Bone marrow (tissue), 2 donors: ENCODE measurements at regions not wholly inside any gene's neighbourhood (a gene's known extent, or its start where the extent isn't known, plus 50 kb on each side); places are given as distances from the start of the nearest gene placed in this dataset.

Experiments used
- DNase-seq, 2 donors: peaks; one replicate each; lab custom pipeline; 2025; lab: John Stamatoyannopoulos, UW

DNA sequence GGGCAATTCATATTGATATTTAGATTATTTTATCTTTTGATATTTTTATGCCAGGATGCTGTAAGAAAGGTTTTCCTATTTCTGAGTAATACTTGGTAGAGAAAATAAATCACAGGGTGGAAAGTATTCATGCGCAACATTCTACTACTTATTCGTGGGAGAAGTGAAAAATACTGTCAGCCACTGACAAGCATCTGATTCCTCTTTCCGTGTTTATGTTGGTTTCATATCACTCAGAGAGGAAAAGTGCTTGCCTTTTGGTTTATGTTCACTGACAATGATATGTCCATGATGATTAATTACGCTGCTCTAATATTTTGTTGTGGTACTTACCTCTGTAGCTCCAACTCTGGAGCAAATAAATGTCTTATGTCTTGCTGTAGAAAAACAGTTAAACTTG, 429.4 kb downstream of the EDEM1 start:
- no peak for DNase-seq

DNA sequence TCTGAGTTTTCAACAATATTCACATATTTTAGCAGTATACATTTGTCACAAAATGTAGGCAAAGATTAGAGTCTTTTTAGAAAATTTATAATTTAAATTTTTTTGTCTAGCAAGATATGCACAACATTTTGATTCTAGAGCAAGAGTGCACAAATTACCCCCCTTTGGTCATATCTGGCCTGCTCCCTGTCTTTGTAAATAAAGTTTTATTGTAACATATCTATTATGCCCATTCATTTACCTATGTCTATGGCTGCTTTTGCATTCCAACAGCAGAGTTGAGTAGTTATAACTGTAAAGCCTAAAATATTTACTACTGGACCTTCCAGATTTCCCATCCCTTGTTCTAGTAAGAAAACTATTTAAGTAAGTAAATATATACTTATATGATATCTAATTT, 430.7 kb downstream of the EDEM1 start:
- DNase-seq = no peak

- DNase-seq = no peak
Observed at GRCh38 chr3:5630406-5630805, 442.9 kb downstream of the EDEM1 start.

DNA sequence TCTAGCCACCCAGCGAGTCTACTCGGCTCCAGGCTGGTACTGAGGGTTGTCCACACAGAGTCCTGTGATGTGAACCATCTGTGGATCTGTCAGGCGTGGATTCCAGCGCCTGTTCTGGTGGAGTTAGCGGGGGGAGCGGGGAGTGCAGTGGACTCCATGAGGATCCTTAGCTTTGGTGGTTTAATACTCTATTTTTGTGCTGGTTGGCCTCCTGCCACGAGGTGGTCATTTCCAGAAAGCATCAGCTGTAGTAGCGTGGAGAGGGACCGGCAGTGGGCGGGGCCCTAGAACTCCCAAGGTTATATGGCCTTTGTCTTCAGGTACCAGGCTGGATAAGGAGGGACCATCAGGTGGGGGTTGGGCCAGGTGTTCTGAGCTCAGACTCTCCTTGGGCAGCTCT, 446.5 kb downstream of the EDEM1 start:
- no peak for DNase-seq

- no peak for DNase-seq
Observed at GRCh38 chr3:5634411-5634810, 446.9 kb downstream of the EDEM1 start.

- no peak for DNase-seq
Observed at GRCh38 chr3:5635746-5636145, 448.2 kb downstream of the EDEM1 start.

DNA sequence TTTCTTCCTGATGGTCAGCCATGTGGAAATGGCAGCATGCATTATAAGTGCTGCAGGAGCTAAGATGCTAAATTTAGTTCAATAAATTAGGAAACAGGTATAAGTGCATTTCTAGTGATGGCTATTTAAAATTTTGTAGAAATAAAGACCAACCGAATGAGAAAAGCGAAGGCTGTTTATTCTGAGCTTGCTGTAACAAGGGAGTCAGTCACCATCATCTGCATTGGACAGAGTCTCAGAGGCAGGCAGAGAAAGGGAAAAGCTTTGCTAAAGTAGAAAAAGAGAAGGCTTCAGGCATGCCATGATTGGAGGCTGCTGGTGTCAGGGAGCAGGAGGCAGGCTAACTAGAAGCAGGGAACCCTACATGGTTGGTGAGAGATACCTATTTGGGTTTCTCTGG, 451.0 kb downstream of the EDEM1 start:
- no peak for DNase-seq

GRCh38 chr3:5644773-5645670, 457.5 kb downstream of the EDEM1 start:
- no peak for DNase-seq

- no peak for DNase-seq
Observed at GRCh38 chr3:5645692-5646410, 458.3 kb downstream of the EDEM1 start.

- no peak for DNase-seq
Observed at GRCh38 chr3:5650303-5650702, 462.8 kb downstream of the EDEM1 start.

GRCh38 chr3:5651351-5651750, 463.8 kb downstream of the EDEM1 start:
- DNase-seq = no peak

DNA sequence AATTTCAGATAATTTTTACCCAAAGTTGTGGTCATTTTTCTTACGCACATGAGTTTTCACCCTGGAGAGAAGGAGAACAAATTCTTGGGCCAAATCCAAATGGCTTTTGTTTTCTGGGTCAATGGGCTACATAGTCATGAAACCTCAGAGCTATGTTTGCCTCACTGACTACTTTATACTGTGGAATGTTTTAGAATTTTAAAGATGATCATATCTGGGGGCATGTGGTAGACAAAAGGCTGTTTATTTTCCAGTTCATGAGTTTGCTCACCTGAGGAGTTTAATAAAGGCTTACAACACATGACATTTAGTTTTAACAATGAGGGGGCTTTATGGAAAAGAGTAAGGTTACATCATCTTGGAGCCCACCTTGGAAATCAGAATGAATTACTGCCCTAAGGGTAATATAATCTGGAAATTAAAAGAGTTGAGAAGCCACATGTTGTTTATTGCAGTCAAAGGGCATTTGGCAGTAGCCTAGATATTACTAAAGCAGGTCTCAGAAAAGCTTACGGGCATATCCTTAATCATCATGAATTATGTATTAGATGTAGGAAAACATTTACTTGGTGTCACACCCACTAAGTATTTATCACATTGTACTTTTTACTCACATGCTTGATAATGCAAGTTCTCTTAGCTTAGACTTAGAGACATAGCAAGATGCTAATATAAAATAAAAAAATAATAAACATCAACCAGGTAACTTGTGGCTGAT, 466.1 kb downstream of the EDEM1 start:
- no peak for DNase-seq

DNA sequence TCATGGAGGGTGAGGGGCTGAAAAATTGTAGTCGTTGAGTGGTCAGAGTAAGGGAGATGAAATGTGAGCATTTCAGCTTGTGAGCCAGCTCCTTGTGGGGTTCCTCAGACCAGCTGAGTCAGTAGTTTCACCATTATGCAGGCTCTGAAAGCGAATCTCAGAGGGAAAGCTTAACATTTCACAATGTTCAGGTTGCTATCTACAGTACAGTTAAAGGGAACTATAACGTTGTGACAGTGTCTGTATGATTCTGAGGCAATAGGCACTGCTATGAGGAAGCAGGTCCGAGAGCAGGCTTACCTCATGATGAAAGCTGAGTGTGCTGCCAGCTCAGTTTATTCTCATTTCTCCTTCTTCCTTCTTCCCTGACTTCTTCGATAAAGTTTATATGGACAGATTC, 469.6 kb downstream of the EDEM1 start:
- no peak for DNase-seq

- no peak for DNase-seq
Observed at GRCh38 chr3:5663601-5664000, 476.1 kb downstream of the EDEM1 start.

GRCh38 chr3:5666455-5666854, 478.9 kb downstream of the EDEM1 start:
- DNase-seq = no peak

- DNase-seq = no peak
Observed at GRCh38 chr3:5673521-5673920, 486.0 kb downstream of the EDEM1 start.

DNA sequence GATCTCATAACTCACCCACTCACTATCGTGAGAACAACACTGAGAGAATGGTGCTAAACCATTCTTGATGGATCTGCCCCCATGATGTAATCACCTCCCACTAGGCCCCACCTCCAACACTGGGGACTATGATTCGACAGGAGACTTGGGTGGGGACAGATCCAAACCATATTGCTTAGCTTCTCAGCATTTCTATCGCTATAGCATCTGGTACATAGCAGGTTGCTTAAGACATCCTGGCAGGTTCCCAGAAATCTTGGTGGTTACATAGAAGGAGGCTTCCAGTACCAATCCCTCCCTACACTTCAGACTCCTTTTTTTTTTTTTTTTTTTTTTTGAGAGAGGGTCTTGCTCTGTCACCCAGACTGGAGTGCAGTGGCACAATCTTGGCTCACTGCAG, 487.8 kb downstream of the EDEM1 start:
- no peak for DNase-seq

GRCh38 chr3:5677555-5677954, 490.0 kb downstream of the EDEM1 start:
- DNase-seq = no peak

- DNase-seq = no peak
Observed at GRCh38 chr3:5678248-5678647, 490.7 kb downstream of the EDEM1 start.

- DNase-seq = no peak
Observed at GRCh38 chr3:5678844-5679243, 491.3 kb downstream of the EDEM1 start.

DNA sequence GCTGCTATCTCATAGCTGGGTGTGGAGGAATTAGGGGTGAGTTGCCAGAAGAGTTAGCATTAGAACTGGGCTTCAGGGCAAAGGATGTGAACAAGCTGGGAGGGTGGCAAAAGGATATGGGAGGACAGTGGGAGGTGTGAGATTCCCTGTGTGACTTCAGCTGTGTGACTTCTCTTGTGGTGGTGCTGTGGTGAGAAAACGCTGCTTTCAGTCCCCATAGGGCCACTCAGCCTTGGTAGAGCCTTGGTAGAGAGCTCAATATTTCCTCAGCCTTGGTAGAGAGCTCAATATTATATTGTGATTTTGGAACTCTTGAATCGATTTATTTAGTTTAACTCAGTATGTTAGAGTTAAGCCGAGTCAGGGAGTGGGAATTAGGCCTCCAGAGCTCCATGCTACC, 499.7 kb downstream of the EDEM1 start:
- DNase-seq = no peak

DNA sequence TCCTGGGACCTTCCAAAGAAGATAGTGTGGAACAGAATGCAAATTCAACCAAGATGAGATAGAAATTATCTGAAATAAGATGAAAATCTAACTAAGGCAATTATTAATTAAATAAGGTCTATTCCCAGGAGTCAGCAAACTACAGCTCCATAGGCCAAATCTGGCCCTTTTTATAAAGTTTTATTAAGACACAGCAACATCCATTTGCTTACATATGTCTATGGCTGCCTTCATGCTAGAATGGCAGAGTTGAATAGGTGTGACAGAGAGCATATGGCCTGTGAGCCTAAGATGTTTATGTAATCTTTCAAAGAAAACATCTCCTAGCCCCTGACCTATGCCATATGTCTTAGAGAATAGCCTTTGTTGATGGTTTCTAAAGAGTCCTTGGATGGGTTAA, 503.0 kb downstream of the EDEM1 start:
- no peak for DNase-seq
